ENCODE measurements at regions not wholly inside any gene's neighbourhood (a gene's known extent, or its start where the extent isn't known, plus 50 kb on each side); places are given as distances from the start of the nearest gene placed in this dataset.

GRCh38 chr10:131781791-131782190 is 119.0 kb upstream of the PPP2R2D start:
- no peak for DNase-seq

DNA sequence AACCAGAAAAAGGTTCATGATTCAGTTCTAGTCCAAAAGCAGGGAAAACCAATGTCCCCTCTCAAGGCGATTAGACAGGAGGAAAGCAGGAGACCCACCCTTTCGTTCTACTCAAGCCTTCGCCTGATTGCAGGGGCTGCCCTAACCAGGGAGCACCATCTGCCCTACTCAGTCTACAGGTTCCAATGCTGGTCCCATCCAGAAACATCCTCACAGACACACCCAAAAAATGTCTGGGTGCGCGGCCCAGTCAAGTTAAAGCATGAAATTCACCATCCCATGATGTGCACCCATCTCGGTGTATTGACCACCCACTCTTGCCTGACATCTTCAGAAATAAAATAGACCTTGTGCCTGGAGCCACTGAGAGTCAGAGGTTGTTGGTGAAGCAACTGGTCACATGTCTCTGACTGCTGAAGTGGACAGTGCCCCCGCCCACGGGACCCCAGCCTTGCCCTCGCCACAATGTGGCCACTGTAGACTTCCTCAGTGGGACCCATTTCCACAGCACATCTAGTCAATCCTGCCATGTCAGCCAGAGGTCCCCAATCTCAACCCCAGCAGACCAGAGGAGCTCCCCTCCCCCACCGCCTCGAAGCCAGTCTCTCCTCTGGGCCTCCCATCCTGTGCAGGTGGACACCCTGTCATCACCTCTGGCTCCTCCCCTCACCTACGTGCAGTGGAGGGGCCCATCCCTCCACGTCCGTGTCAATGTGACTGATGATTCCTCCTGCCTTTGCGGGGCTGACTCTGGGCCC is 116.3 kb upstream of the PPP2R2D start:
- no peak for DNase-seq

DNA sequence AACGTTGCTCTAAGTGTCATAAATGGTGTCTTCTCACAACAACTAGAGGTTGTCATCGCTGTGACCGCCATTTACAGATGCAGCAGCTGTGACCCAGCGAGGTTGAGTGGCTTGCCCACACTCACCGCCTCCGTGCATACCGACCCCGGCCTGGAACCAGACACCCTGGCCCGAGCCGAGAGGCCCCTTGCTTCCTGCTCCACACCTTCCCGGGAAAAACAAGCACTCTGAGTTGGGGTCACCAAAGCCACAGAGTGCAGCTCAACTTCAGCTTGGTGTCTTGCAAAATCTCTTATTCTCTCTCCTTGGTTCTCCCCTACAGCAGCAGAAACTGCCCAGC is 115.7 kb upstream of the PPP2R2D start:
- DNase-seq = no peak

GRCh38 chr10:131786756-131787605 is 113.8 kb upstream of the PPP2R2D start:
- DNase-seq = peak in 1 of 4 experiments; percentile 3

- DNase-seq = no peak
Observed at GRCh38 chr10:131787961-131788360, 112.8 kb upstream of the PPP2R2D start.

GRCh38 chr10:131788386-131788785 is 112.4 kb upstream of the PPP2R2D start:
- DNase-seq = no peak

GRCh38 chr10:131789516-131789915 is 111.3 kb upstream of the PPP2R2D start:
- DNase-seq = no peak

DNA sequence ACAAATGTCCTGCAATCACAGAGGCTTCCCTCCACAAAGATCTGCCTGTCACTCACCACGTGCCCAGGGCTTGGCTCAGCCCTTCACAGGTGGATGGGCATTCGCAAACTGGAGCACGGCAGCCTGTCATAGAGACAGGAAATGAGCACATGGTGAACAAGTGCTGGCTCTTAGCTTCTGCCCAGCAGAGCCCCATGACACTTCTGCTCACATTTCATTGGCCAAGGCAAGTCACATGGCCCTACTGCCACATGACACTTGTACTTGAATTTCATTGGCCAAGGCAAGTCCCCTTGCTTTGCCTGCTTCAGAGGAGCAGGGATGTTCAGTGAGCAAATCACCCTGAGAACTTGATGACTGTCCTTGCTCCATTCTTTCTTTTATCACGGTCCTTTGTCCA is 110.8 kb upstream of the PPP2R2D start:
- no peak for DNase-seq

DNA sequence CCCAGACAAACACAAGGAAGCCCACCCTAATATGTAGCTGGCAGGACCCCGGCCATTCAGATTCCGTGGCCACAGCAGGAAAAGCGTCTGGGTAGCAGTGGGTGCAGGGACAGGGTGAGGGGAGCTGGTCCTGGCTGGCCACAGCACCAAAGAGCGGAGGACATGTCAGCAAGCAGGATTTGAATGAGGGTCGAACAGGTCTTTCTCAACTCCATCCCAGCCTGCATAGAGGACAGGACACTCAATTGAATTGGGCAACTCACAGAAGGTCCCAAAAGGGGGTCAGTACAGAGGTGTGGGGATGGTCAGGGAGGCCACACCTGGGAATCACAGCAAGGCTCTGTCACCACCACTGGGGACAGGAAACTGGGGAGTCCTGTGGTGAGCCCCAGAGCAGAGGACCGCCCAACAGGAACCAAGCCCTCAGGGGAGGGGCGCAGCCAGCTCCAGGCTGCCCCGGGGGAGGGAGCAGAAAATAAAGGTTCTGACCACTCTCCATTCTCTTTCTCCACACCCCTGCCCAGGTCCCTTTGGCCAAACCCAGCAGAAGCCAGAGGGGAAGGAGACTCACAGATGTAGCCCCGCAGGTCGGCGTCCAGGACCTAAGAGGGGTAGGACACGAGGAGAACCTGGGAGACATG is 108.7 kb upstream of the PPP2R2D start:
- DNase-seq = no peak

GRCh38 chr10:131792809-131793208 is 108.0 kb upstream of the PPP2R2D start:
- no peak for DNase-seq

DNA sequence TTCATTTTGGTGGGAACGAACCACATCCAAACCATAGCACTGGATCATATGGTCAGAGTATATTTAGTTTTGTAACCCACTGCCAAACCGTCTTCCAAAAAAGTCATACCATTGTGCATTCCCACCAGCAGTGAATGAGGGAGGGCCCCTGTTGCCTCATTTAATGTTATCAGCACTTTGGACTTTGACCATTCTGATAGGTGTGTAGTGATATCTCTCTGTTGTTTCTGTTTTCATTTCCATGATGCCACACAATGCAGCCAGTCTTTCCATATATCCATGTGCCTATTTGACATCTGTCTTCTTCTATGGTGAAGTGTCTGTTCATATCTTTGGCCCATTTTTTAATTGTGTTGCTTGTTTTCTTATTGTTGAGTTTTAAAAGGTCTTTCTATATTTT is 105.0 kb upstream of the PPP2R2D start:
- no peak for DNase-seq

- DNase-seq = no peak
Observed at GRCh38 chr10:131797626-131798025, 103.2 kb upstream of the PPP2R2D start.

DNA sequence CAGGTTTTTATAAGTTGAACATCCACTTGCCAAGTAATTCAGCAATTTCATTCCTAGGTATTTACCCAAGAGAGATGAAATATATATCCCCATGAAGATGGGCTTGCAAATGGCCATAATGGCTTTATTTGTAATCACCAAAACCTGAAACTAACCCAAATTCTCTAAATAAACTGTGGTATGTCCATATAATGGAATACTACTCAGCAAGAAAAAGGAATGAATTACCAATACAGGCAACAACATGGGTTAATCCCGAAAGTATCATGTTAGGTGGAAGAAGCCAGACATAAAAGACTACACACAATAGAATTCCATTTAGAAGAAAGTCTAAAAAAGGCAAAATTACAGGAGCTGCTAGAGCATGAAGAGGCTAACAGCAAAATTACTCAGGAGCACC is 101.4 kb upstream of the PPP2R2D start:
- no peak for DNase-seq

GRCh38 chr10:131802156-131802915 is 98.5 kb upstream of the PPP2R2D start:
- no peak for DNase-seq

DNA sequence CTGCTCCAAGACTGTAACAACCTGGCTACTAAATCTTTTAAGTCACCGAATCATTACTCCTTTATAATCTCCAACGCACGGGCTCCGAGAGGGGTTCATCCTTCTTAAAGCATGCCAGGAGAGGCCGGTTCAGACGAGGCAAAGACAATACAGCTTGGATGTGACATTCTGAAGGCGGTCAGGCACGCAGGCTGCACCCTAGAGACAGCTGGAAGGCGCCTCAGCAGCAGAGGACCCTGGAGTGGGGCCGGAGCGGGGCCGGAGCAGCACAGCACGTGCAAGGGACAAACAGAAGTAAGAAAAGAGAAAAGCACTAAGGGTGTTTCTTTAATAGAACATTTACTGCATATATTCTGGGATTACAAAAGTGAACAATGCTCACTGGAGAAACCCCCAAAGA is 97.8 kb upstream of the PPP2R2D start:
- no peak for DNase-seq

GRCh38 chr10:131803860-131804425 is 96.9 kb upstream of the PPP2R2D start:
- no peak for DNase-seq

- DNase-seq = no peak
Observed at GRCh38 chr10:131804551-131805295, 96.1 kb upstream of the PPP2R2D start.

DNA sequence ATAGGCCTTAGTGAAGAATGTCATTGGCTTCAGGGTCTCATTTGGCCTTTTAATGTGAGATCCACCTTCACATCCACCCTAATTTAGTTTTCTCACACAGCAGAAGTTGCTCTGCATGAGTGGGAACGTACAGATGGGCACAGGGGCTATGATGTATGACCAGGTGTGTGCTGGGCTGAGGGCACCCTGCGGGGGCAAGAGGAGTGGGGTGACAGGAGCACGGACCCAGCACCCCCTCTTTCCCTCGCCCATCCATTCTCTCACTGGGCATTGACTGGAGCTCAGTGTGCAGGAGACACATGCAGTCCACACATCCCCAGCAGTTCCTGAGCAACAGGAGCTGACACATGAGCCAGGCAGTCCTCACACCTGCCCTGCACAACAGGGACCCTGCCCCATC is 95.1 kb upstream of the PPP2R2D start:
- no peak for DNase-seq

DNA sequence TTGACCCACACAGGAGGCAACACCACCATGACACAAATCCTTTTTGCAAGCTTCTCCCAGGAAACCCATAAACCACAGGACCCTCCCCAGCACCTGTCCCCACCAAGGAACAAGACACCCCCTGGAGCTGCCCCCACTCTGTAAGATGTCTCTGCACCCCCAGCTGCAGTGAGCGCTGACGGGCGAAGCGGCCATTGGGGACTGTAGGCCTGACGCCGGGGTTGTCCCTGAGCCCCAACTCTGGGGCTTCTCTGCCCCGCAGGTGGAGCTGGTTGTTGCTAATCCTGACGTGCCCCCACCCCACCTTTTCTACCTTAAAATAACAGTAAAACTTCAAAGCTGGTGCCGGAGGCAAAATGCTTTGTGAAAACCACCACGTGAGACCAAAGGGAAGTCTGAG is 94.7 kb upstream of the PPP2R2D start:
- DNase-seq = no peak

DNA sequence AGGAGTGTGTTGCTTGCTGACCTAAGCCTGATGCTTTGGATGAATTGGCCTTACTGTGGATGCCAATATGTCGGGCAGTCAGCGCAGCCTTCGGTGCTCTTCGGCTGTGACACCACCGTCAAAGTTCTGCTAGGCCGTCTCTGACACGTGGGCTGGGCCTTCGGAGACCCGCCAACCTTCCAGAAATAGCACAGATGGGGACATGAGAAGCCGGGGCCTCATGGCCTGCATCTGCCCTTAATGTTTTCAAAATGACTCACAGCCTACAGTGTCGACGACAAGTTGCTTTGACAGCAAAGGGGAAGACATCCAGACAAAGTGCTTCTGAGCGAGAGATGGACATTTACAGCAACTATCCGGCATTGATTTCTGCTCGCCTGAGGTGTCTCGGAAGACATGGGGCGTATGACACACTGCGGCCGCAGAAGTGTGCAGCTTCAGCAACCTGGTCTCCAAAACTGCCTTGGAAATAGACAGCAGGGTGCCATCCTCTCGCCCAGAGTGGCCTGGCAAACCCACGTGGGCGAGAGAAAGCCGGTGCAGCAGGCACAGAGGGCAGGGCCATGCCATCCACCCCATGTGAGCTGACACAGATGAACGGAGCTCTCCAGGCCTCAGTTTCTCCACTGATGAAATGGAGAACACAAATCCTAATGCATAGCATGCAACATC is 94.0 kb upstream of the PPP2R2D start:
- no peak for DNase-seq

GRCh38 chr10:131808370-131808930 is 92.4 kb upstream of the PPP2R2D start:
- DNase-seq = no peak
